Trophoblast cell (in vitro differentiated cells and primary cell): ENCODE measurements at regions not wholly inside any gene's neighbourhood (a gene's known extent, or its start where the extent isn't known, plus 50 kb on each side); places are given as distances from the start of the nearest gene placed in this dataset.

Experiments used
- DNase-seq, 2 donors: peaks; one replicate each; pipeline ENCODE4 v3.0.0-alpha.2; 2016
- H2AFZ ChIP-seq: 2 replicates; pipeline ENCODE4 v1.6.1; 2013; ENCODE audit warnings: low read length, moderate library complexity, mild to moderate bottlenecking; ENCODE audit not compliant: insufficient read depth, poor library complexity
- H2AK5ac ChIP-seq: 2 replicates; pipeline ENCODE4 v1.6.1; 2013; ENCODE audit warnings: mild to moderate bottlenecking, low read length
- H2BK120ac ChIP-seq: 2 replicates; pipeline ENCODE4 v1.6.1; 2013; ENCODE audit warnings: low read length, mild to moderate bottlenecking, moderate library complexity; ENCODE audit not compliant: insufficient read depth, poor library complexity
- H2BK12ac ChIP-seq: 2 replicates; pipeline ENCODE4 v1.6.1; 2013; ENCODE audit warnings: mild to moderate bottlenecking, low read length, moderate library complexity
- H2BK5ac ChIP-seq: 2 replicates; pipeline ENCODE4 v1.6.1; 2013; ENCODE audit warnings: low read length, low read depth, moderate library complexity, mild to moderate bottlenecking; ENCODE audit not compliant: poor library complexity
- H3K14ac ChIP-seq: 2 replicates; pipeline ENCODE4 v1.6.1; 2013; ENCODE audit warnings: mild to moderate bottlenecking, low read length
- H3K18ac ChIP-seq: 2 replicates; pipeline ENCODE4 v1.6.1; 2013; ENCODE audit warnings: mild to moderate bottlenecking, low read length
- H3K23ac ChIP-seq: 2 replicates; pipeline ENCODE4 v1.6.1; 2013; ENCODE audit warnings: low read length
- H3K27ac ChIP-seq: 2 replicates; pipeline ENCODE4 v1.5.1; 2013; ENCODE audit warnings: low read depth, mild to moderate bottlenecking, inconsistent platforms, low read length, moderate library complexity
- H3K27me3 ChIP-seq: 2 replicates; pipeline ENCODE4 v1.6.1; 2013; ENCODE audit warnings: inconsistent platforms, mild to moderate bottlenecking, low read length, moderate library complexity; ENCODE audit not compliant: insufficient read depth
- H3K36me3 ChIP-seq, 2 experiments: 1 replicate in 1 of 2; 2 replicates in 1 of 2; pipeline ENCODE4 v1.6.1; 2013; ENCODE audit warnings: low read length in 2 of 2, mild to moderate bottlenecking in 2 of 2, moderate library complexity in 1 of 2; ENCODE audit not compliant: insufficient read depth in 2 of 2, control insufficient read depth in 1 of 2
- H3K4ac ChIP-seq: 2 replicates; pipeline ENCODE4 v1.6.1; 2013; ENCODE audit warnings: low read depth, mild to moderate bottlenecking, low read length, moderate library complexity
- H3K4me1 ChIP-seq, 2 experiments: 1 replicate in 1 of 2; 2 replicates in 1 of 2; pipeline ENCODE4 v1.6.1; 2013; ENCODE audit warnings: low read length in 2 of 2, mild to moderate bottlenecking in 2 of 2, moderate library complexity in 1 of 2; ENCODE audit not compliant: insufficient read depth in 2 of 2, control insufficient read depth in 1 of 2
- H3K4me2 ChIP-seq: 2 replicates; pipeline ENCODE4 v1.6.1; 2013; ENCODE audit warnings: inconsistent platforms, mild to moderate bottlenecking, low read length, moderate library complexity
- H3K4me3 ChIP-seq: 2 replicates; pipeline ENCODE4 v1.5.1; 2013; ENCODE audit warnings: mild to moderate bottlenecking, low read depth, low read length, inconsistent platforms
- H3K79me1 ChIP-seq: one replicate; pipeline ENCODE4 v1.6.1; 2013; ENCODE audit warnings: low read length
- H3K79me2 ChIP-seq: 2 replicates; pipeline ENCODE4 v1.6.1; 2013; ENCODE audit warnings: low read length, mild to moderate bottlenecking; ENCODE audit not compliant: control insufficient read depth, insufficient read depth, poor library complexity
- H3K9ac ChIP-seq: 2 replicates; pipeline ENCODE4 v1.6.1; 2013; ENCODE audit warnings: mild to moderate bottlenecking, low read length
- H3K9me3 ChIP-seq: 2 replicates; pipeline ENCODE4 v1.6.1; 2013; ENCODE audit warnings: low read depth, mild to moderate bottlenecking, control low read depth, inconsistent platforms, low read length; ENCODE audit not compliant: insufficient read depth
- H4K12ac ChIP-seq: 2 replicates; pipeline ENCODE4 v1.6.1; 2013; ENCODE audit warnings: low read depth, mild to moderate bottlenecking, low read length, moderate library complexity
- H4K8ac ChIP-seq: 2 replicates; pipeline ENCODE4 v1.6.1; 2013; ENCODE audit warnings: low read depth, mild to moderate bottlenecking, low read length, moderate library complexity
- H4K91ac ChIP-seq: one replicate; pipeline ENCODE4 v1.6.1; 2013; ENCODE audit warnings: low read depth, mild to moderate bottlenecking, low read length, moderate library complexity
- WGBS: extraction: QIAGEN DNeasy Blood & Tissue Kit; methylation state at CpG from one replicate; pipeline ENCODE4 v1.1.7; 2013; ENCODE audit warnings: missing lambda C conversion rate; ENCODE audit not compliant: insufficient read length, insufficient coverage; ENCODE audit errors: extremely low coverage; 5-methylcytosine and 5-hydroxymethylcytosine counted together

DNA sequence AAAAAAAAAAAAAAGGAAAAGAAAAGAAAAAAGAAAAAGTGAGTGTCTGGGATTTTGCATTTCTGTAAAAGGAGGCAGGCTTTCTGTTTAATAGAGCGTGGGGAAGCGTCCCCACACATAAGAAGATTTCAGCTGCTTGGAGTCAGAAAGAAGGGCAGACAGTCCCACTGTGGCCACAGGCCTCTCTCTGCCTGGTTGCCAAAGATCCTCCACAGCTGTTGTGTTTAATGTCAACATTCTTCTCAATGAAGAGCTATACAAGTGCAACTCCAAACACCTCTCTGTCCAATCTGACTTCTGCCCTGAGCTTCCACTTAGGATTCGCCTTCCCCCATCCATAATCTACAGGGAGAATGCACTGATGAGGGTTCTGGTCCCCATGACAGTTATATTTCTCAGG is 64.3 kb upstream of the MLN start:
- no CpG with 5 or more reads among the region's 3 CpGs for WGBS
- Histone ChIP-seq H4K12ac (no peak overlapping the region), H3K4ac (no peak overlapping the region)

DNA sequence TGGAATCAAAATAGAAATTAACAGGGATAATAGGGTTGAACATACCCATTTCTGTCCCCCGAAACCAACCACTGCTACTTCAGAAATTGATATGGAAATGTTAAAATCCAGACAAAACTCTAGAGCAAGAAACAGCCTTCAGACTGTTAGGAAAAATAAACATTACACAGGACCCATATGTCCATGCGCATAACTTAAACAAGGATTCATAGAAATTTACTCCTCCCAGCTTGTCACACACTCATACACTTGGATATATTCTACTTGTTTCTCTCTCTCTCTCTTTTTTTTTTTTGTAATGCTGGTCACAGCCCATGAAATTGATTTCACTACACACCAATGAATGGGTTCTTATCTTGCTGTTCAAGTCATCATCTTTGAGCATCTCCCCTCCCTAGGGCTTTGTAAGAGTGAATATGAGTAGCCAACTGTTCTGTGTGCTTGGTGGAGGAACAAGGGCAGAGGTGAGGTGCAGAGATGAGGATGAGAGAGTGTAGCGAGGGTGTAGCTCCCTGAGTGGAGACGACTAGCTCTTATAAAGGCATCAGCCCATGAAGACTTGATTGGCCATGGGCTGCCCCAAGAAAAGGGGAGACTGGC is 61.8 kb upstream of the MLN start:
- Histone ChIP-seq H3K79me2 (no peaks in the 10 kb centered on the region), H3K27me3 (no peaks in the 10 kb centered on the region), H2AK5ac (no peak overlapping the region), H4K12ac (no peak overlapping the region), H3K4me3 (no peak overlapping the region), H3K27ac (no peak overlapping the region), H3K18ac (no peak overlapping the region), H4K8ac (no peak overlapping the region), H3K36me3 (no peaks in the 10 kb centered on the region), H3K79me1 (no peaks in the 10 kb centered on the region), H2AFZ (no peak overlapping the region), H2BK120ac (no peak overlapping the region), H3K23ac (no peak overlapping the region), H2BK12ac (no peak overlapping the region), H3K4me2 (no peak overlapping the region), H3K4me1 (no peaks in the 10 kb centered on the region), H2BK5ac (no peak overlapping the region), H4K91ac (no peak overlapping the region), H3K4ac (no peak overlapping the region), H3K14ac (no peak overlapping the region), H3K9ac (no peak overlapping the region), H3K9me3 (peaks cover 2% of the 10 kb centered on the region)
- no CpG with 5 or more reads among the region's 4 CpGs for WGBS
- DNase-seq: no peak

More for the DNA sequence above, 64.3 kb upstream of the MLN start:
- Histone ChIP-seq H3K9ac (no peak overlapping the region), H3K79me1 (no peaks in the 10 kb centered on the region), H2AFZ (no peak overlapping the region), H3K27ac (no peak overlapping the region), H3K4me1 (no peaks in the 10 kb centered on the region), H3K4me3 (no peak overlapping the region), H3K9me3 (peaks cover 2% of the 10 kb centered on the region), H3K27me3 (no peaks in the 10 kb centered on the region), H3K36me3 (no peaks in the 10 kb centered on the region), H2BK5ac (no peak overlapping the region), H4K91ac (no peak overlapping the region), H3K23ac (no peak overlapping the region), H3K79me2 (no peaks in the 10 kb centered on the region), H4K8ac (no peak overlapping the region), H2AK5ac (no peak overlapping the region), H2BK12ac (no peak overlapping the region), H3K18ac (no peak overlapping the region), H3K14ac (no peak overlapping the region), H2BK120ac (no peak overlapping the region), H3K4me2 (no peak overlapping the region)
- DNase-seq: no peak

DNA sequence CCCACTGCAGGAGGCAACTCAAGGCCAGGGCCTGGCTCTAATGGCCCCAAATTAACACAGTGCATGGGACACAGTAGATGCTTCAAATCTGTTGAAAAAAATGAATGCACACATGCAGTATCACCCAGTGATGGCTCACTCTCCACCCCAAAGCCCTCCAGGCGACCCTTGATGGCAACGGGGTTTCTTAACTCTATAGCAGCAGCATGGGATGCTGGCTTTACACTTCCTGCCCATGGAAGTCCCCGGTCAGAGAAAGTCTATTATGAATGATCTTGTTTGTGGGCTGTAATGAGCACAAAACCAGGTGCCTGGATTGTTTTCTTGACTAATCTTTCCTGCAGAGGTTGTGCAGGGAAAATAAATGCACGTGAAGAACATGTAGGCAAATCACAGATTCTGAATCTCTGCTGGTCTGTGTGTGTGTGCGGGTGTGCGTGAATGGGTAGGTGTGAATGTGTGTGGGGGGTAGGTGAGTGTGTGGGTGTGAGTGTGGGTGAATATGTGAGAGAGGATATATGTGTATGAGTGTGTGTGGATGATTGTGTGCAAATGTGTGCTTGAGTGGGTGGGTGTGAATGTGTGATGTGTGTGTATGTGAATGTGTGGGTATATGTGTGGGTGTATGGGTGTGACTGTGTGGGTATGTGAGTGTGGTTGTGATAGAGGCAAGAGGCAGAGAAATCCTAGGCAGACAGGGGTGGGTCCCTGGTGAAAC is 60.1 kb upstream of the MLN start:
- Histone ChIP-seq H2BK12ac (no peak overlapping the region), H2AFZ (no peak overlapping the region), H4K91ac (no peak overlapping the region), H3K79me2 (no peaks in the 10 kb centered on the region), H3K9ac (no peak overlapping the region), H3K27ac (no peak overlapping the region), H3K9me3 (peaks cover 2% of the 10 kb centered on the region), H3K14ac (no peak overlapping the region), H3K4me1 (no peaks in the 10 kb centered on the region), H3K36me3 (no peaks in the 10 kb centered on the region), H4K12ac (no peak overlapping the region), H2BK120ac (no peak overlapping the region), H4K8ac (no peak overlapping the region), H3K4ac (no peak overlapping the region), H3K18ac (no peak overlapping the region), H3K4me2 (no peak overlapping the region), H2AK5ac (no peak overlapping the region), H3K23ac (no peak overlapping the region), H3K4me3 (no peak overlapping the region), H3K79me1 (no peaks in the 10 kb centered on the region), H3K27me3 (no peaks in the 10 kb centered on the region), H2BK5ac (no peak overlapping the region)
- 100% methylated on average over 2 of the region's 6 CpGs for WGBS
- DNase-seq: no peak

DNA sequence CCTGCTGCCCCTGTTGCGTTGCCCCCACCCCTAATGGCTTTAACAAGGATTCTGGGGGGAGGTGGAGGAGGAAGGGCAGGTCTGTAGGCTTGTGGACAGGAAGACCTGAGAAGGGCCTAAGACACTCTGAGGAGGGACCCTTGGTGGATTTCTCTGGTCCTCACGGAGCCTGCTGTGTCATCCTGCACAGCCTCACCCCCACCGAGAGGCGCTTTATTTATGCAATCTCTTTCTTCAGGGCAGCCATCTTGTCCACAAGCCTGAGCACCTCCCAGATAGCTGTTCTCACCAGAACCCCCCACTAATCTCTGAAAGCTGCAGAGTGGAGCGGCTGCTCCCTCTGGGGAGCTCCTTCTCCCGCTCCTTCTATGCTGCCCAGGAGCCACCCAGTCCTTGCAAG is 59.3 kb upstream of the MLN start:
- Histone ChIP-seq H3K36me3 (no peaks in the 10 kb centered on the region), H3K9ac (no peak overlapping the region), H3K79me2 (no peaks in the 10 kb centered on the region), H3K4me2 (no peak overlapping the region), H4K91ac (no peak overlapping the region), H3K27me3 (no peaks in the 10 kb centered on the region), H3K14ac (no peak overlapping the region), H3K4me1 (no peaks in the 10 kb centered on the region), H4K8ac (no peak overlapping the region), H3K79me1 (no peaks in the 10 kb centered on the region), H3K4ac (no peak overlapping the region), H3K23ac (no peak overlapping the region), H3K9me3 (peaks cover 2% of the 10 kb centered on the region), H2BK12ac (no peak overlapping the region), H2BK5ac (no peak overlapping the region), H3K27ac (no peak overlapping the region), H2AFZ (no peak overlapping the region), H3K18ac (no peak overlapping the region), H3K4me3 (no peak overlapping the region), H4K12ac (no peak overlapping the region), H2AK5ac (no peak overlapping the region), H2BK120ac (no peak overlapping the region)
- no peak for DNase-seq
- no CpG with 5 or more reads among the region's 6 CpGs for WGBS
